ENCODE measurements at regions not wholly inside any gene's neighbourhood (a gene's known extent, or its start where the extent isn't known, plus 50 kb on each side); places are given as distances from the start of the nearest gene placed in this dataset.

- Mint-ChIP-seq H3K27me3 (ENCODE audit: insufficient read depth) (peaks cover 17% of the 10 kb centered on the region), H3K4me1 (ENCODE audit: low read depth) (peaks cover 9% of the 10 kb centered on the region), H3K27ac (no peak overlapping the region), H3K9me3 (no peaks in the 10 kb centered on the region), H3K4me3 (no peak overlapping the region), H3K36me3 (ENCODE audit: low read depth) (no peaks in the 10 kb centered on the region)
- DNase-seq: no peak
- TF ChIP-seq, protein P1, sequence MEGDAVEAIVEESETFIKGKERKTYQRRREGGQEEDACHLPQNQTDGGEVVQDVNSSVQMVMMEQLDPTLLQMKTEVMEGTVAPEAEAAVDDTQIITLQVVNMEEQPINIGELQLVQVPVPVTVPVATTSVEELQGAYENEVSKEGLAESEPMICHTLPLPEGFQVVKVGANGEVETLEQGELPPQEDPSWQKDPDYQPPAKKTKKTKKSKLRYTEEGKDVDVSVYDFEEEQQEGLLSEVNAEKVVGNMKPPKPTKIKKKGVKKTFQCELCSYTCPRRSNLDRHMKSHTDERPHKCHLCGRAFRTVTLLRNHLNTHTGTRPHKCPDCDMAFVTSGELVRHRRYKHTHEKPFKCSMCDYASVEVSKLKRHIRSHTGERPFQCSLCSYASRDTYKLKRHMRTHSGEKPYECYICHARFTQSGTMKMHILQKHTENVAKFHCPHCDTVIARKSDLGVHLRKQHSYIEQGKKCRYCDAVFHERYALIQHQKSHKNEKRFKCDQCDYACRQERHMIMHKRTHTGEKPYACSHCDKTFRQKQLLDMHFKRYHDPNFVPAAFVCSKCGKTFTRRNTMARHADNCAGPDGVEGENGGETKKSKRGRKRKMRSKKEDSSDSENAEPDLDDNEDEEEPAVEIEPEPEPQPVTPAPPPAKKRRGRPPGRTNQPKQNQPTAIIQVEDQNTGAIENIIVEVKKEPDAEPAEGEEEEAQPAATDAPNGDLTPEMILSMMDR (IDR thresholded peaks at IDR 0.05): no peak
Observed at GRCh38 chr1:168380945-168381344, 100.3 kb downstream of the TBX19 start.

DNA sequence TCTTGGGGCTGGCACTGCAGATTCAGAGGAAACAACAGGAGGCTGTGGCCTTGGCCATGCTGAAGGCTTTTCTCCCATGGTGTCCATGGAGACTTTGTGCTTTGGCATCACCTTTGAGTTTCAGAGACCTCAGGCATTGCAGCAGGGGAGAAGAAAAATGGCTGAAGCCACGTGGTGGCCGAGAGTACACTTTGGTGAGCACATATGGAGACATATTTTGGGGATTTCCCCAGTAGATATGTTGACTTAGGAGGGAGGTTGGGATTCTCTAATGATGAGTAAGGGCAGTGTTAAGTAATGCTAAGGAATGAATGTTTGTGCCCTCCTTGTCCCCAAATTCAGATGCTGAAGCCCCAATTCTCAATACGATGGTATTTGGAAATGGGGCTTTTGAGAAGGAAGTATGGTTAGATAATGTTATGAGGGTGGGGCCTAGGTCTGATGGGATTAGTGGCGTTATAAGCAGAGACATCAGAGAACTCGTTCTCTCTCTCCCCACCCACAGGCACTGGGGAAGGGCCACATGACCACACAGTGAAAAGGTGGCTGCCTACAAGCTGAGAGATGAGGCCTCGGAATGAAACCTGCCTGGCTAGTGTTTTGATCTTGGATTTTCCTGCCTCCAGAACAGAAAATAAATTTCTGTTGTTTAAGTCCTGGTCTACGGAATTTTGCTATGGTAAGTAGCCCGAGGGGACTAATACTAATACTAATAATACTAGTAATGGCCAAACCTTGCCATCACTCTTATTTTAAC is 98.6 kb downstream of the TBX19 start:
- no peak for DNase-seq
- no peaks in the 10 kb centered on the region for H3K9me3 Mint-ChIP-seq
- H3K4me3 Mint-ChIP-seq: no peak overlapping the region
- H3K4me1 Mint-ChIP-seq (ENCODE audit: low read depth): peaks cover 9% of the 10 kb centered on the region
- H3K27me3 Mint-ChIP-seq (ENCODE audit: insufficient read depth): peaks cover 9% of the 10 kb centered on the region
- TF ChIP-seq, protein P1 (IDR thresholded peaks at IDR 0.05): no peak
- H3K27ac Mint-ChIP-seq: no peak overlapping the region
- no peaks in the 10 kb centered on the region for H3K36me3 Mint-ChIP-seq (ENCODE audit: low read depth)

- peaks cover 9% of the 10 kb centered on the region for H3K4me1 Mint-ChIP-seq (ENCODE audit: low read depth)
- H3K9me3 Mint-ChIP-seq: no peaks in the 10 kb centered on the region
- no peak overlapping the region for H3K4me3 Mint-ChIP-seq
- H3K27me3 Mint-ChIP-seq (ENCODE audit: insufficient read depth): peaks cover 20% of the 10 kb centered on the region
- TF ChIP-seq, protein P1 (IDR thresholded peaks at IDR 0.05): no peak
- DNase-seq: no peak
- H3K36me3 Mint-ChIP-seq (ENCODE audit: low read depth): no peaks in the 10 kb centered on the region
- H3K27ac Mint-ChIP-seq: no peak overlapping the region
Observed at GRCh38 chr1:168375566-168376300, 95.1 kb downstream of the TBX19 start.

DNA sequence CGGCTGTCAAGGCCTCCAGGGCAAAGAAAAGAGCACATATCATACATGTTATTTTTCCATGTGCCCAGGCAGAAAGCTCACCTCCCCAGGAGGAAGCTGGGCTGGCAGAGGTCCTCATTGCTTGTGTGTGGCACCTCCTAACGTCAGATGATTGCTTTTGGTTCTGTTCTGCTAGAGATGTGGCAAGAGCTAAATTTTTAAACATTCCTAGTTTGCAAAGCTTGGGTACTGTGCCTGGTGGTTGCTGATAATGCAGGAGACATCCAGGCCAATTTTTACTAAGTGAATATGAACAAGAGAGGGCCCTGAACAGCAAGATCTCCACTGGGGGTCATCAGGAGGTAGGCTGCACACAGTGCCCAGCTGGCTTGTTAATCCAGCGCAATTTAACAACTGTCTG is 93.9 kb downstream of the TBX19 start:
- Mint-ChIP-seq H3K4me1 (ENCODE audit: low read depth) (peaks cover 8% of the 10 kb centered on the region), H3K9me3 (no peaks in the 10 kb centered on the region), H3K36me3 (ENCODE audit: low read depth) (no peaks in the 10 kb centered on the region), H3K27ac (no peak overlapping the region), H3K27me3 (ENCODE audit: insufficient read depth) (peaks cover 21% of the 10 kb centered on the region), H3K4me3 (no peak overlapping the region)
- DNase-seq: no peak
- TF ChIP-seq, protein P1 (IDR thresholded peaks at IDR 0.05): no peak

DNA sequence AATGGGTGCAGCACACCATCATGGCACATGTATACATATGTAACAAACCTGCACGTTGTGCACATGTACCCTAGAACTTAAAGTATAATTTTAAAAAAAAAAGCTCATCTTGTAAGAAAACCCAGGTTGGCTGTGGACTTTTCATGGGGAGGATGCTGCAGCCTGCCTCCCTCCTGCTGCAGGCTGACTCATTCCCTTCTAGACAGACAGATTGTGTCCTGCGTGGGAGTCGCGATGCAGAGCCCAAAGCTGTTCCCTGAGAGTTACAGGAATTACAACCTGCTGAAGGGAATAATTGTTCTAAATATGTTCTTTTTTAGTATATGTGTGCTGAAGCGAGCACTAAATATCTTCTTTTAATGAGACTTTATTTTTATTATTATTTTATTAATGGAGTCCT is 93.2 kb downstream of the TBX19 start:
- Mint-ChIP-seq H3K9me3 (no peaks in the 10 kb centered on the region), H3K27me3 (ENCODE audit: insufficient read depth) (peaks cover 22% of the 10 kb centered on the region), H3K36me3 (ENCODE audit: low read depth) (no peaks in the 10 kb centered on the region), H3K27ac (no peak overlapping the region), H3K4me1 (ENCODE audit: low read depth) (peaks cover 1% of the 10 kb centered on the region), H3K4me3 (no peak overlapping the region)
- TF ChIP-seq, protein P1 (IDR thresholded peaks at IDR 0.05): no peak
- no peak for DNase-seq

Measured in HFFc6 (cell line).